T47D (cell line): ENCODE measurements at regions not wholly inside any gene's neighbourhood (a gene's known extent, or its start where the extent isn't known, plus 50 kb on each side); places are given as distances from the start of the nearest gene placed in this dataset.

Experiments used
- DNase-seq, 2 experiments: peaks; one replicate each; pipeline versions ENCODE4 v3.0.0 to v3.0.0-alpha.2; 2011 to 2012; ENCODE audit warnings: low read depth in 1 of 2, low spot score in 1 of 2
- JUND ChIP-seq: IDR thresholded peaks from 2 replicates; pipeline ENCODE4 v1.6.1; 2012; ENCODE audit warnings: low read depth
- in situ Hi-C: cut with HindIII; loops from 2 replicates; pipeline ENCODE4 v1.10.0; 2016; ENCODE audit warnings: low sequenced_read_pairs, low pct_unique_long_range_greater_than_20kb

DNA sequence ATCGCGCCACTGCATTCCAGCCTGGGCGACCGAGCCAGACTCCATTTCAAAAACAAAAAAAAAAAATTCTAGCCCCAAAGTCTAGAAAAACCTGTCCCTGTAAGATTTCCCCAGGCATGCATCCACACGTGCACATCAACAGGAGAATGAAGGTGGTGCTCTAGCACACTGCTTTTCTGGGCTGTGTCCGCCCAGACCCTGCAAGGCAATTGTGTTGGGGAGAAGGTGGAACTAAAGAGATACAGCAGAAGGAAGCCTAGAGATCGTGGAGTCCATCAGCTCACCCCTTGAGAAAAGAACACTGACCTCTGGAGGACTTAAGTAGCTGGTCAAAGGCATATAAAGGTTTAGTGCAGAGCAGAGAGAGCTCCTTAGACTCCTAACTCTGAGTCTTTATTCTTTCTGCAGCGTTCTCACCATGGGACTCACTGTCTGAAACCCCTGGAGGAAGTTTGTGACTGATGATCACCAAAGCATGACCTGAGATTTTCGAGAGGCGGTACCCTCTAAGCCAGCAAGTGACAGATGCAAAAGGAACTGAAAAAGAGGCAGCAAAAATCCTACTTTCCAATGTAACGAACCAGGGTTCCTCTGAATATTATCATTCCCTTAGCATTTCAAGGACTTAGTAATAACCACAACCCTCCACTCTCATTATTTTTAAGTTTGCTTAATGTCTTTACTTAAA is 179.8 kb downstream of the MEX3B start:
- no peak for DNase-seq
- in situ Hi-C loops: no loop called here
- no peak for TF ChIP-seq JUND

GRCh38 chr15:81863162-81863561 is 182.7 kb downstream of the MEX3B start:
- TF ChIP-seq JUND: no peak
- in situ Hi-C loops: no loop called here
- DNase-seq: no peak

- DNase-seq: no peak
- in situ Hi-C loops: no loop called here
- no peak for TF ChIP-seq JUND
Measured at GRCh38 chr15:81859737-81860516, 185.9 kb downstream of the MEX3B start.

DNA sequence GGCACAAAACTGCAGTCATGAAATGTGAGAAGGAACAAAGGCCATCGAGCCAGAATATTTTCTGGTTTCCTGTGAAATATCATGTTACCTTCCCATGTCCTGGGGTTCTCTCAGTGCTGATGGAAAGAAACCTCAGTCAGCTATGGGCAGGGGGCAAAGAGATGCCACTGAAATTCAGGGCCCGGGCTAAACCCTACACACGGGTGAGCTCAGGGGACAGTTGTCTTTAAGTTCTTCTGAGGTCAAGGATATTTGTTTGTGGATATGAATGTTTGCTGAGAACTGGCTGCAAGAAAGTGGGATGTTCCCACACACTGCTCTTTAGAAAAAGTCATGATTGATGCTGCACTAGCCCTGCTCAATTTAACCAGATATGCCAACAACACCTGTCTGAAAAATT is 187.2 kb downstream of the MEX3B start:
- DNase-seq: peak in 1 of 2 experiments; percentile 25
- in situ Hi-C loops: no loop called here
- no peak for TF ChIP-seq JUND

GRCh38 chr15:81858136-81858535 is 187.7 kb downstream of the MEX3B start:
- no peak for TF ChIP-seq JUND
- in situ Hi-C loops: no loop called here
- DNase-seq: no peak

GRCh38 chr15:81856634-81857026 is 189.2 kb downstream of the MEX3B start:
- peak; percentile 21 to 77 for DNase-seq
- TF ChIP-seq JUND: no peak
- in situ Hi-C loops: no loop called here

DNA sequence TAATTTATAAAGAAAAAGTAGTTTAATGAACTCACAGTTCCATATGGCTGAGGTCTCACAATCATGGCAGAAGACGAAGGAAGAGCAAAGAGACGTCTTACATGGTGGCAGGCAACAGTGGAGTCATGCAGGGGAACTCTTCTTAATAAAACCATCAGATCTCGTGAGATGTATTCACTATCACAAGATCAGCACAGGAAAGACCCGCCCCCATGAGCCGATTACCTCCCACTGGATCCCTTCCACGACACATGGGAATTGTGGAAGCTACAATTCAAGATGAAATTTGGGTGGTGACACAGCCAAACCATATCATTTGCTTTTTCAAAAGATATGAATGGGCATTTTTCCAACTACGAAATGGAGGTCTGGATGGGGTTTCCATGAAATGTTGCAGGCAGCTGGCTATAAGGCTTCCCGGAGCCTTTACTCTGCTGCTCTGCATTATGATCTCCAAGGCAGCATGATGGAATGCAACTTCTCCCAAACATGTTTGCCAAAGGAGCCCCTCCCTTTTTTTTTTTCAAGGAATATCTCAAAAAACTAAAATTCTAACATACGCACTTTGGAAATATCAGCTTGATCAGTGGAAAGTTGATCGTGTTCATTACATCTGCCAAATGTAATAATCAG is 189.7 kb downstream of the MEX3B start:
- in situ Hi-C loops: no loop called here
- no peak for DNase-seq
- no peak for TF ChIP-seq JUND

GRCh38 chr15:81853150-81853748 is 192.6 kb downstream of the MEX3B start:
- no peak for DNase-seq
- in situ Hi-C loops: no loop called here
- TF ChIP-seq JUND: no peak

DNA sequence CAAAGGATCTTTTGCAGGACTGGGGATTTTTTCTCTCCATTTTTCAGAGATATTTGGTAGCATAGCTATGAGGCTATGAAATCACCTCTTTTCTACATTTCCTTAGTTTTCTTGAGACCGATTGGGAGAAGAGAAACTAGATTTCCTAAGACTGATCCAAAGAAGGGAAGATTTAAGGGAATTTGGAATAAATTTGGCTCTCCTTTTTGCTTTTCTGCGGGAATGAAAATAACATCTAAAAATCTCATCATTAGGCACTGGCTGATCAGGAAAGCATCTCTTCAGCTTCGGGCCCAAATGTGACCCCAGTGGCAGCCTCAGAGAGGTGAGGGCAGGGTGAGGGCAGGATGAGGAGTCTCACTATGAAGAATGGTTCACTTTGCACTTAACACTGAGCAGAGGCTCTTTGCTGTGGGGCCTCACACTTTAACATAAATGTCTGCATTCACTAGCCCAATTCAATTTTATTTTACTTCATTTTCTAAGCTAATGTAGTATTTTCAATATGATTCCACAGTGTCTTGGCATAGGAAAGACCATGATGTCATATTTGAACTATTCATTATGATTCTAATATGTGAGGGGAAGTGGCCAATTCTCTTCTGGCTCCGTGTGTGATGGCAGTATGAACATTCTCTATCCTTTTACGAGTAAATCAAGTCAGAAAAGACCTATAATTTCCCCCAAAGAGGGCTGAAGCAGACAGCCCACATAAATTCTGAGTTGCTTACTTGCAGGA is 193.2 kb downstream of the MEX3B start:
- TF ChIP-seq JUND: no peak
- in situ Hi-C loops: no loop called here
- DNase-seq: no peak

GRCh38 chr15:81851757-81852156 is 194.1 kb downstream of the MEX3B start:
- in situ Hi-C loops: no loop called here
- TF ChIP-seq JUND: no peak
- no peak for DNase-seq

- no peak for DNase-seq
- TF ChIP-seq JUND: no peak
- in situ Hi-C loops: no loop called here
Measured at GRCh38 chr15:81851325-81851724, 194.5 kb downstream of the MEX3B start.

DNA sequence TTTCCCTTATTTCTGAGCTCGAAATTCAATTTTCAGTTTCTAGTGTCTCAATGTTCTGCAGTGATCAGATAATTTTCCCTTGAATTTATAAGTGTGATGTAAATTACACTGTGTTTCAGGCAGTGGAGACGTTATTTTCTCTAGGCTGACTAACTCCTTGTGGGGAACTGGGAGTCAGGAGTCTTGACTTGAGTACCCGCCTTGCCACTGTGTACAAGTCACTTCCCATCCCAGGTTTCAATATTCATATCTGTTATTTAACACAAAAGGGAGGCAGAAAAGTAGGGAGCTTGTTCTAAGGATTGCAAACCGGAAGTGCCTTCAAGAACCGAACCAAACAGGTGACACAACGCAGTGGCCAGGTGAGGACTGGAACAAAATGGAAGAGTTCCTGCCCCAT is 196.5 kb downstream of the MEX3B start:
- DNase-seq: no peak
- TF ChIP-seq JUND: no peak
- in situ Hi-C loops: no loop called here
